GM12878 (cell line): ENCODE measurements at regions not wholly inside any gene's neighbourhood (a gene's known extent, or its start where the extent isn't known, plus 50 kb on each side); places are given as distances from the start of the nearest gene placed in this dataset.

Experiments
- ATAC-seq: fragments of 200-7000 bp; cut with Tn5 transposase; 3 replicates; pipeline ENCODE4 v1.9.1; 2020; ENCODE audit warnings: mild to moderate bottlenecking, moderate library complexity
- BruUV-seq: library from RNA; stranded (reverse); fragments of 400-500 nt; replicated peaks from 2 replicates; lab custom pipeline; 2021; lab: Mats Ljungman, UMichigan
- CTCF ChIA-PET: fragments of 300-600 bp; sonication (Branson Sonifier 250); formaldehyde crosslinking; extraction: SDS; loops from one replicate; lab custom pipeline; 2021; ENCODE audit warnings: inconsistent platforms; lab: Yijun Ruan, JAX
- POLR2A ChIA-PET: fragments of 350-600 bp; formaldehyde crosslinking; extraction: SDS; loops from one replicate; lab custom pipeline; 2021; ENCODE audit warnings: inconsistent platforms; lab: Charles Lee
- RAD21 ChIA-PET: fragments of 300-600 bp; sonication (Branson Sonifier 250); formaldehyde crosslinking; loops from one replicate; lab custom pipeline; 2023; ENCODE audit warnings: antibody characterized with exemption; ENCODE audit not compliant: unreplicated experiment; lab: Charles Lee
- SMC1A ChIA-PET: fragments of 300-600 bp; sonication (Branson Sonifier 250); formaldehyde crosslinking; loops from one replicate; lab custom pipeline; 2023; ENCODE audit not compliant: unreplicated experiment, uncharacterized antibody; lab: Charles Lee
- DNase-seq: peaks from one replicate; pipeline ENCODE4 v3.0.0-alpha.2; 2011; ENCODE audit warnings: low read depth, low spot score
- FAIRE-seq: peaks from 3 replicates; lab custom pipeline; 2011; peaks lifted over from hg19 to GRCh38; lab: Jason Lieb, UNC
- H2AFZ ChIP-seq: 2 replicates; pipeline ENCODE4 v1.6.0; 2011; ENCODE audit warnings: low read depth, low read length, control low read depth; ENCODE audit not compliant: control insufficient read depth
- H3K27ac ChIP-seq: 2 replicates; pipeline ENCODE4 v1.5.1; 2011; ENCODE audit warnings: control low read depth; ENCODE audit not compliant: control insufficient read depth, insufficient read depth
- H3K27me3 ChIP-seq, 2 experiments: replicated peaks in 1 of 2; 2 replicates each; pipeline versions ENCODE4 v1.6.0 to v1.6.1; 2011; ENCODE audit warnings: low read length in 1 of 2; ENCODE audit not compliant: control insufficient read depth in 2 of 2, insufficient read depth in 2 of 2
- H3K36me3 ChIP-seq, 2 experiments: 2 replicates each; pipeline ENCODE4 v1.5.1; 2011; ENCODE audit warnings: low read length in 1 of 2; ENCODE audit not compliant: control insufficient read depth in 2 of 2, insufficient read depth in 2 of 2
- H3K4me1 ChIP-seq: 2 replicates; pipeline ENCODE4 v1.6.1; 2011; ENCODE audit warnings: mild to moderate bottlenecking, low read length, moderate library complexity, mixed read lengths; ENCODE audit not compliant: control insufficient read depth, insufficient read depth
- H3K4me2 ChIP-seq: 2 replicates; pipeline ENCODE4 v1.6.0; 2011; ENCODE audit warnings: control low read depth; ENCODE audit not compliant: control insufficient read depth, insufficient read depth
- H3K4me3 ChIP-seq: fragments of 200-600 bp; sonication (generic); 2 replicates; pipeline ENCODE4 v1.5.1; 2016
- H3K79me2 ChIP-seq: 2 replicates; pipeline ENCODE4 v1.6.0; 2011; ENCODE audit warnings: low read length; ENCODE audit not compliant: control insufficient read depth, insufficient read depth
- H3K9ac ChIP-seq: 2 replicates; pipeline ENCODE4 v1.8.0; 2011; ENCODE audit warnings: low read length, control low read depth, mixed read lengths; ENCODE audit not compliant: control insufficient read depth, insufficient read depth
- H3K9me3 ChIP-seq: replicated peaks from 3 replicates; pipeline ENCODE4 v1.5.1; 2011; ENCODE audit warnings: mild to moderate bottlenecking, low read length; ENCODE audit not compliant: control insufficient read depth, insufficient read depth
- H4K20me1 ChIP-seq: 2 replicates; pipeline ENCODE4 v1.6.0; 2011; ENCODE audit not compliant: control insufficient read depth, insufficient read depth
- BRCA1 ChIP-seq: IDR thresholded peaks from 2 replicates; pipeline ENCODE4 v1.6.1; 2011; ENCODE audit warnings: low read depth, low read length, improper control_type of control experiment
- KAT2A ChIP-seq: conservative IDR thresholded peaks from 2 replicates; pipeline ENCODE4 v1.6.1; 2011; ENCODE audit warnings: low read depth, low read length; ENCODE audit not compliant: control insufficient read depth
- RAD21 ChIP-seq: IDR thresholded peaks from 2 replicates; pipeline ENCODE4 v1.6.1; 2011; ENCODE audit warnings: mild to moderate bottlenecking, low read depth, low read length, moderate library complexity; ENCODE audit not compliant: insufficient read depth
- SMAD1 ChIP-seq: fragments of 450-650 bp; IDR thresholded peaks from 2 replicates; pipeline ENCODE4 v1.6.1; 2018; ENCODE audit warnings: mild to moderate bottlenecking, low read depth; ENCODE audit not compliant: partially characterized antibody
- WGBS: methylation state at CpG from one replicate; pipeline ENCODE4 v1.1.6; 2016; ENCODE audit warnings: low lambda C conversion rate; ENCODE audit not compliant: insufficient replicate concordance, insufficient coverage; ENCODE audit errors: missing lambda C conversion rate; 5-methylcytosine and 5-hydroxymethylcytosine counted together
- in situ Hi-C: fragments of 300-500 bp; cut with MboI; formaldehyde crosslinking; loops from 9 replicates; pipeline ENCODE4 v1.14.3; 2018; ENCODE audit warnings: mixed read lengths
- intact Hi-C: fragments of 100-400 bp; cut with micrococcal nuclease; formaldehyde crosslinking; loops from one replicate; pipeline ENCODE4 v1.14.2; 2022; ENCODE audit not compliant: unreplicated experiment
- TF ChIP-seq, protein P1 (sequence below): fragments of 450-650 bp; IDR thresholded peaks from 2 replicates; pipeline ENCODE4 v1.6.1; 2016; ENCODE audit warnings: mild to moderate bottlenecking
- TF ChIP-seq, protein P2 (sequence below): fragments of 450-650 bp; IDR thresholded peaks from 2 replicates; pipeline ENCODE4 v1.6.1; 2017; ENCODE audit warnings: mild to moderate bottlenecking, low read depth, inconsistent platforms; ENCODE audit not compliant: poor library complexity, severe bottlenecking

GRCh38 chr10:43870968-43871439 lies 222.3 kb upstream of the ZNF32 start:
- intact Hi-C loops: no loop called here
- Histone ChIP-seq H3K79me2 (no peaks in the 10 kb centered on the region), H3K9ac (no peak overlapping the region), H3K9me3 (no peaks in the 10 kb centered on the region), H3K27ac (no peak overlapping the region), H3K4me1 (no peaks in the 10 kb centered on the region), H4K20me1 (no peaks in the 10 kb centered on the region), H3K27me3 (no peaks in the 10 kb centered on the region; a peak in 1 of 4 replicates), H3K4me2 (no peak overlapping the region), H3K4me3 (no peak overlapping the region), H3K36me3 (no peaks in the 10 kb centered on the region), H2AFZ (no peak overlapping the region)
- POLR2A ChIA-PET: no interaction called here
- SMC1A ChIA-PET: no interaction called here
- BruUV-seq: no TSS peak
- DNase-seq (no peak), FAIRE-seq (no peak), ATAC-seq (no peak)
- in situ Hi-C loops: loop anchor here (25.0 kb wide), 2 partner anchors 109 to 384 kb away; no protein-coding TSS in a partner anchor
- CTCF ChIA-PET: interaction anchor here (0.6 to 0.8 kb wide), 2 partner anchors 10 to 32 kb away, joined by 3 read pairs; no protein-coding TSS in a partner anchor
- RAD21 ChIA-PET: no interaction called here
- TF ChIP-seq SMAD1 (no peak), BRCA1 (no peak), KAT2A (no peak), RAD21 (no peak)
- TF ChIP-seq, protein P1, sequence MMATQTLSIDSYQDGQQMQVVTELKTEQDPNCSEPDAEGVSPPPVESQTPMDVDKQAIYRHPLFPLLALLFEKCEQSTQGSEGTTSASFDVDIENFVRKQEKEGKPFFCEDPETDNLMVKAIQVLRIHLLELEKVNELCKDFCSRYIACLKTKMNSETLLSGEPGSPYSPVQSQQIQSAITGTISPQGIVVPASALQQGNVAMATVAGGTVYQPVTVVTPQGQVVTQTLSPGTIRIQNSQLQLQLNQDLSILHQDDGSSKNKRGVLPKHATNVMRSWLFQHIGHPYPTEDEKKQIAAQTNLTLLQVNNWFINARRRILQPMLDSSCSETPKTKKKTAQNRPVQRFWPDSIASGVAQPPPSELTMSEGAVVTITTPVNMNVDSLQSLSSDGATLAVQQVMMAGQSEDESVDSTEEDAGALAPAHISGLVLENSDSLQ: no peak
- TF ChIP-seq, protein P2, sequence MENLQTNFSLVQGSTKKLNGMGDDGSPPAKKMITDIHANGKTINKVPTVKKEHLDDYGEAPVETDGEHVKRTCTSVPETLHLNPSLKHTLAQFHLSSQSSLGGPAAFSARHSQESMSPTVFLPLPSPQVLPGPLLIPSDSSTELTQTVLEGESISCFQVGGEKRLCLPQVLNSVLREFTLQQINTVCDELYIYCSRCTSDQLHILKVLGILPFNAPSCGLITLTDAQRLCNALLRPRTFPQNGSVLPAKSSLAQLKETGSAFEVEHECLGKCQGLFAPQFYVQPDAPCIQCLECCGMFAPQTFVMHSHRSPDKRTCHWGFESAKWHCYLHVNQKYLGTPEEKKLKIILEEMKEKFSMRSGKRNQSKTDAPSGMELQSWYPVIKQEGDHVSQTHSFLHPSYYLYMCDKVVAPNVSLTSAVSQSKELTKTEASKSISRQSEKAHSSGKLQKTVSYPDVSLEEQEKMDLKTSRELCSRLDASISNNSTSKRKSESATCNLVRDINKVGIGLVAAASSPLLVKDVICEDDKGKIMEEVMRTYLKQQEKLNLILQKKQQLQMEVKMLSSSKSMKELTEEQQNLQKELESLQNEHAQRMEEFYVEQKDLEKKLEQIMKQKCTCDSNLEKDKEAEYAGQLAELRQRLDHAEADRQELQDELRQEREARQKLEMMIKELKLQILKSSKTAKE: no peak
- WGBS: 55% methylated on average over 12 of the region's 12 CpGs
